ENCODE measurements at regions not wholly inside any gene's neighbourhood (a gene's known extent, or its start where the extent isn't known, plus 50 kb on each side); places are given as distances from the start of the nearest gene placed in this dataset.
"Not testable (repeated sequence)": the region's sequence is repeated elsewhere in the genome, so short reads cannot be mapped to it uniquely, and the experiment has no call there.

GRCh38 chr4:120304801-120305200 lies 238.2 kb upstream of the MAD2L1 start:
- DNase-seq (ENCODE audit: low read depth, low spot score), result no peak

GRCh38 chr4:120299631-120300030 lies 233.0 kb upstream of the MAD2L1 start:
- DNase-seq (ENCODE audit: low read depth, low spot score), result no peak

- DNase-seq (ENCODE audit: low read depth, low spot score), result peak; percentile 29
Measured at GRCh38 chr4:120293341-120293740, 226.7 kb upstream of the MAD2L1 start.

- DNase-seq (ENCODE audit: low read depth, low spot score), result no peak
Measured at GRCh38 chr4:120291541-120291940, 224.9 kb upstream of the MAD2L1 start.

- DNase-seq (ENCODE audit: low read depth, low spot score), result no peak
Measured at GRCh38 chr4:120290553-120290952, 223.9 kb upstream of the MAD2L1 start.

GRCh38 chr4:120286813-120287212 lies 220.2 kb upstream of the MAD2L1 start:
- DNase-seq (ENCODE audit: low read depth, low spot score), result no peak

GRCh38 chr4:120281581-120281980 lies 214.9 kb upstream of the MAD2L1 start:
- no peak for DNase-seq (ENCODE audit: low read depth, low spot score)

- no peak for DNase-seq (ENCODE audit: low read depth, low spot score)
Measured at GRCh38 chr4:120277391-120277790, 210.7 kb upstream of the MAD2L1 start.

- no peak for DNase-seq (ENCODE audit: low read depth, low spot score)
Measured at GRCh38 chr4:120266602-120267001, 200.0 kb upstream of the MAD2L1 start.

- no peak for DNase-seq (ENCODE audit: low read depth, low spot score)
Measured at GRCh38 chr4:120263618-120264017, 197.0 kb upstream of the MAD2L1 start.

GRCh38 chr4:120261117-120261516 lies 194.5 kb upstream of the MAD2L1 start:
- no peak for DNase-seq (ENCODE audit: low read depth, low spot score)

- not testable (repeated sequence) for DNase-seq (ENCODE audit: low read depth, low spot score)
Measured at GRCh38 chr4:120256112-120256775, 189.6 kb upstream of the MAD2L1 start.

GRCh38 chr4:120238277-120238973 lies 171.8 kb upstream of the MAD2L1 start:
- DNase-seq (ENCODE audit: low read depth, low spot score), result no peak

GRCh38 chr4:120236873-120237272 lies 170.2 kb upstream of the MAD2L1 start:
- DNase-seq (ENCODE audit: low read depth, low spot score), result no peak

- no peak for DNase-seq (ENCODE audit: low read depth, low spot score)
Measured at GRCh38 chr4:120232050-120232449, 165.4 kb upstream of the MAD2L1 start.

GRCh38 chr4:120228086-120228485 lies 161.4 kb upstream of the MAD2L1 start:
- no peak for DNase-seq (ENCODE audit: low read depth, low spot score)

GRCh38 chr4:120227554-120227953 lies 160.9 kb upstream of the MAD2L1 start:
- DNase-seq (ENCODE audit: low read depth, low spot score), result no peak

- DNase-seq (ENCODE audit: low read depth, low spot score), result no peak
Measured at GRCh38 chr4:120225527-120225926, 158.9 kb upstream of the MAD2L1 start.

GRCh38 chr4:120218981-120219380 lies 152.3 kb upstream of the MAD2L1 start:
- DNase-seq (ENCODE audit: low read depth, low spot score), result no peak

- no peak for DNase-seq (ENCODE audit: low read depth, low spot score)
Measured at GRCh38 chr4:120215350-120215749, 148.7 kb upstream of the MAD2L1 start.

GRCh38 chr4:120211408-120212015 lies 144.9 kb upstream of the MAD2L1 start:
- no peak for DNase-seq (ENCODE audit: low read depth, low spot score)

GRCh38 chr4:120209706-120210105 lies 143.1 kb upstream of the MAD2L1 start:
- no peak for DNase-seq (ENCODE audit: low read depth, low spot score)

GRCh38 chr4:120207021-120207420 lies 140.4 kb upstream of the MAD2L1 start:
- no peak for DNase-seq (ENCODE audit: low read depth, low spot score)

All from smooth muscle cell of the brain vasculature (primary cell).